Esophagus muscularis mucosa (tissue), 3 donors: ENCODE measurements at regions not wholly inside any gene's neighbourhood (a gene's known extent, or its start where the extent isn't known, plus 50 kb on each side); places are given as distances from the start of the nearest gene placed in this dataset.

ENCODE experiments used
- CTCF ChIP-seq, 3 experiments: fragments of 200-600 bp in 2 of 3; fragments of 450-650 bp in 1 of 3; sonication (generic) in 2 of 3; IDR thresholded peaks; one replicate each; pipeline ENCODE4 v1.5.1; 2017 to 2019; ENCODE audit warnings: antibody characterized with exemption in 3 of 3, mild to moderate bottlenecking in 2 of 3, moderate library complexity in 1 of 3
- POLR2A ChIP-seq: fragments of 450-650 bp; IDR thresholded peaks from one replicate; pipeline ENCODE4 v1.6.1; 2017; ENCODE audit warnings: antibody characterized with exemption, moderate library complexity, mild to moderate bottlenecking, low read depth
- POLR2AphosphoS5 ChIP-seq, 2 donors: sonication (generic); formaldehyde crosslinking; IDR thresholded peaks; one replicate each; pipeline ENCODE4 v1.6.1; 2017; ENCODE audit warnings: antibody characterized with exemption in 2 of 2

- TF ChIP-seq CTCF (IDR thresholded peaks at IDR 0.05) (no peak), POLR2A (no peak), POLR2AphosphoS5 (IDR thresholded peaks at IDR 0.05) (no peak)
Observed at GRCh38 chr1:22210176-22210575, 67.3 kb upstream of the WNT4 start.
